Urinary bladder (tissue), 3 donors: ENCODE measurements at regions not wholly inside any gene's neighbourhood (a gene's known extent, or its start where the extent isn't known, plus 50 kb on each side); places are given as distances from the start of the nearest gene placed in this dataset.
"Not testable (repeated sequence)": the region's sequence is repeated elsewhere in the genome, so short reads cannot be mapped to it uniquely, and the experiment has no call there.

Experiments used
- DNase-seq: peaks from one replicate; pipeline ENCODE4 v3.0.0-alpha.2; 2015; ENCODE audit errors: extremely low spot score
- H3K27ac ChIP-seq: one replicate; pipeline ENCODE4 v1.5.1; 2013; ENCODE audit warnings: low read depth, mild to moderate bottlenecking, moderate library complexity
- H3K36me3 ChIP-seq: one replicate; pipeline ENCODE4 v1.6.1; 2013; ENCODE audit warnings: mild to moderate bottlenecking, moderate library complexity; ENCODE audit not compliant: insufficient read depth
- H3K4me1 ChIP-seq: one replicate; pipeline ENCODE4 v1.6.1; 2013; ENCODE audit warnings: mild to moderate bottlenecking, moderate library complexity; ENCODE audit not compliant: insufficient read depth
- H3K4me3 ChIP-seq: one replicate; pipeline ENCODE4 v1.5.1; 2013; ENCODE audit warnings: low read depth, low read length
- WGBS: extraction: QIAGEN DNeasy Blood & Tissue Kit; methylation state at CpG from one replicate; pipeline ENCODE4 v1.1.7; 2013; 5-methylcytosine and 5-hydroxymethylcytosine counted together
- donor health status: healthy with polysubstance abuse.
- donor health status: healthy.

- Histone ChIP-seq H3K36me3 (no peaks in the 10 kb centered on the region), H3K4me1 (no peaks in the 10 kb centered on the region), H3K27ac (no peak overlapping the region), H3K4me3 (no peak overlapping the region)
- no peak for DNase-seq
- 91% methylated on average over 4 of the region's 4 CpGs for WGBS
These were observed 1161.8 kb downstream of the EFNA5 start for GRCh38 chr5:106508894-106509293.

GRCh38 chr5:106493910-106494309 is 1176.8 kb downstream of the EFNA5 start:
- Histone ChIP-seq H3K4me3 (no peak overlapping the region), H3K27ac (no peak overlapping the region), H3K36me3 (no peaks in the 10 kb centered on the region), H3K4me1 (no peaks in the 10 kb centered on the region)
- WGBS, result 94% methylated on average over 2 of the region's 2 CpGs
- DNase-seq, result no peak

GRCh38 chr5:106489004-106489403 is 1181.7 kb downstream of the EFNA5 start:
- H3K4me3 ChIP-seq, result no peak overlapping the region
- WGBS, result 87% methylated on average over 3 of the region's 3 CpGs
- DNase-seq, result no peak
- no peaks in the 10 kb centered on the region for H3K36me3 ChIP-seq
- no peaks in the 10 kb centered on the region for H3K4me1 ChIP-seq
- no peak overlapping the region for H3K27ac ChIP-seq

- H3K4me3 ChIP-seq, result no peak overlapping the region
- H3K4me1 ChIP-seq, result no peaks in the 10 kb centered on the region
- H3K27ac ChIP-seq, result no peak overlapping the region
- no peak for DNase-seq
- no peaks in the 10 kb centered on the region for H3K36me3 ChIP-seq
These were observed 1182.3 kb downstream of the EFNA5 start for GRCh38 chr5:106488407-106488806.

GRCh38 chr5:106481374-106481773 is 1189.4 kb downstream of the EFNA5 start:
- no peaks in the 10 kb centered on the region for H3K36me3 ChIP-seq
- no peak overlapping the region for H3K27ac ChIP-seq
- no peaks in the 10 kb centered on the region for H3K4me1 ChIP-seq
- H3K4me3 ChIP-seq, result no peak overlapping the region
- DNase-seq, result no peak

- Histone ChIP-seq H3K4me1 (no peaks in the 10 kb centered on the region), H3K4me3 (no peak overlapping the region), H3K27ac (no peak overlapping the region), H3K36me3 (no peaks in the 10 kb centered on the region)
- 96% methylated on average over 4 of the region's 4 CpGs for WGBS
- no peak for DNase-seq
These were observed 1194.1 kb downstream of the EFNA5 start for GRCh38 chr5:106476630-106477029.

- no peaks in the 10 kb centered on the region for H3K36me3 ChIP-seq
- no peaks in the 10 kb centered on the region for H3K4me1 ChIP-seq
- no peak overlapping the region for H3K4me3 ChIP-seq
- no peak overlapping the region for H3K27ac ChIP-seq
- DNase-seq, result no peak
These were observed 1196.7 kb downstream of the EFNA5 start for GRCh38 chr5:106474066-106474465.

GRCh38 chr5:106459541-106459940 is 1211.2 kb downstream of the EFNA5 start:
- no peak for DNase-seq
- WGBS, result 91% methylated on average over 4 of the region's 4 CpGs
- no peaks in the 10 kb centered on the region for H3K36me3 ChIP-seq

GRCh38 chr5:106454651-106455415 is 1215.9 kb downstream of the EFNA5 start:
- H3K4me1 ChIP-seq, result no peaks in the 10 kb centered on the region
- DNase-seq, result no peak
- 50% methylated on average over 3 of the region's 3 CpGs for WGBS
- no peak overlapping the region for H3K4me3 ChIP-seq
- H3K27ac ChIP-seq, result no peak overlapping the region
- H3K36me3 ChIP-seq, result no peaks in the 10 kb centered on the region

More at GRCh38 chr5:106459541-106459940, 1211.2 kb downstream of the EFNA5 start:
- Histone ChIP-seq H3K27ac (no peak overlapping the region), H3K4me1 (no peaks in the 10 kb centered on the region), H3K4me3 (no peak overlapping the region)

GRCh38 chr5:106454050-106454449 is 1216.7 kb downstream of the EFNA5 start:
- H3K4me1 ChIP-seq, result no peaks in the 10 kb centered on the region
- H3K4me3 ChIP-seq, result no peak overlapping the region
- no peak for DNase-seq
- no peak overlapping the region for H3K27ac ChIP-seq
- no peaks in the 10 kb centered on the region for H3K36me3 ChIP-seq
- 97% methylated on average over 1 of the region's 1 CpG for WGBS

GRCh38 chr5:106451998-106452397 is 1218.7 kb downstream of the EFNA5 start:
- Histone ChIP-seq H3K36me3 (no peaks in the 10 kb centered on the region), H3K4me3 (no peak overlapping the region), H3K27ac (no peak overlapping the region), H3K4me1 (no peaks in the 10 kb centered on the region)
- WGBS, result 39% methylated on average over 5 of the region's 5 CpGs
- DNase-seq, result no peak

- Histone ChIP-seq H3K36me3 (no peaks in the 10 kb centered on the region), H3K4me3 (no peak overlapping the region), H3K4me1 (no peaks in the 10 kb centered on the region), H3K27ac (no peak overlapping the region)
- no peak for DNase-seq
- 80% methylated on average over 2 of the region's 2 CpGs for WGBS
These were observed 1227.0 kb downstream of the EFNA5 start for GRCh38 chr5:106443746-106444145.

GRCh38 chr5:106435185-106435584 is 1235.6 kb downstream of the EFNA5 start:
- no peak for DNase-seq
- Histone ChIP-seq H3K27ac (no peak overlapping the region), H3K36me3 (no peaks in the 10 kb centered on the region), H3K4me3 (no peak overlapping the region), H3K4me1 (no peaks in the 10 kb centered on the region)

- 96% methylated on average over 10 of the region's 11 CpGs for WGBS
- H3K4me1 ChIP-seq, H3K27ac ChIP-seq, H3K4me3 ChIP-seq, DNase-seq, H3K36me3 ChIP-seq: not testable (repeated sequence)
These were observed 1240.0 kb downstream of the EFNA5 start for GRCh38 chr5:106430733-106431132.
